GM23248 (cell line): ENCODE measurements at regions not wholly inside any gene's neighbourhood (a gene's known extent, or its start where the extent isn't known, plus 50 kb on each side); places are given as distances from the start of the nearest gene placed in this dataset.

Experiments
- EZH2 ChIP-seq: fragments of 200-600 bp; sonication (generic); IDR thresholded peaks from 2 replicates; pipeline ENCODE4 v1.6.1; 2018; ENCODE audit warnings: antibody characterized with exemption, mild to moderate bottlenecking; ENCODE audit not compliant: insufficient read depth, poor library complexity, severe bottlenecking
- EZH2phosphoT487 ChIP-seq: fragments of 200-600 bp; sonication (generic); IDR thresholded peaks from 2 replicates; pipeline ENCODE4 v1.6.1; 2018; ENCODE audit warnings: antibody characterized with exemption, moderate library complexity, mild to moderate bottlenecking, low read depth; ENCODE audit not compliant: insufficient read depth

- TF ChIP-seq EZH2 (no peak), EZH2phosphoT487 (no peak)
These were observed 241.3 kb upstream of the GRIP1 start for GRCh38 chr12:66920205-66920604.
